GM18868 (cell line): ENCODE measurements at regions not wholly inside any gene's neighbourhood (a gene's known extent, or its start where the extent isn't known, plus 50 kb on each side); places are given as distances from the start of the nearest gene placed in this dataset.
"Not testable (repeated sequence)": the region's sequence is repeated elsewhere in the genome, so short reads cannot be mapped to it uniquely, and the experiment has no call there.

Experiments used
- ATAC-seq: cut with Tn5 transposase; IDR thresholded peaks from one replicate; pipeline ENCODE4 v1.9.1; 2021; ENCODE audit warnings: mild to moderate bottlenecking, moderate library complexity; ENCODE audit not compliant: unreplicated experiment

GRCh38 chr22:48423481-48423911 lies 1404.2 kb downstream of the BRD1 start:
- no peak for ATAC-seq

- no peak for ATAC-seq
These were observed 1404.7 kb downstream of the BRD1 start for GRCh38 chr22:48422900-48423480.

- no peak for ATAC-seq
These were observed 1408.8 kb downstream of the BRD1 start for GRCh38 chr22:48418831-48419230.

- no peak for ATAC-seq
These were observed 1410.2 kb downstream of the BRD1 start for GRCh38 chr22:48417225-48418070.

- no peak for ATAC-seq
These were observed 1411.1 kb downstream of the BRD1 start for GRCh38 chr22:48416396-48417224.

- no peak for ATAC-seq
These were observed 1412.2 kb downstream of the BRD1 start for GRCh38 chr22:48415520-48415919.

GRCh38 chr22:48414651-48415050 lies 1413.0 kb downstream of the BRD1 start:
- ATAC-seq, result no peak

- not testable (repeated sequence) for ATAC-seq
These were observed 1414.7 kb downstream of the BRD1 start for GRCh38 chr22:48412931-48413330.

GRCh38 chr22:48410536-48410935 lies 1417.1 kb downstream of the BRD1 start:
- no peak for ATAC-seq

GRCh38 chr22:48407256-48407955 lies 1420.3 kb downstream of the BRD1 start:
- ATAC-seq, result no peak

GRCh38 chr22:48406161-48406560 lies 1421.5 kb downstream of the BRD1 start:
- ATAC-seq, result no peak

- no peak for ATAC-seq
These were observed 1421.9 kb downstream of the BRD1 start for GRCh38 chr22:48405741-48406140.

- ATAC-seq, result no peak
These were observed 1422.7 kb downstream of the BRD1 start for GRCh38 chr22:48404801-48405447.

GRCh38 chr22:48403521-48404403 lies 1423.9 kb downstream of the BRD1 start:
- ATAC-seq, result no peak

- ATAC-seq, result no peak
These were observed 1425.1 kb downstream of the BRD1 start for GRCh38 chr22:48402591-48403031.

- not testable (repeated sequence) for ATAC-seq
These were observed 1426.2 kb downstream of the BRD1 start for GRCh38 chr22:48401523-48401922.

- no peak for ATAC-seq
These were observed 1429.3 kb downstream of the BRD1 start for GRCh38 chr22:48398181-48398905.

- no peak for ATAC-seq
These were observed 1430.0 kb downstream of the BRD1 start for GRCh38 chr22:48397531-48398180.
